Psoas muscle (tissue), 7 donors: ENCODE measurements at regions not wholly inside any gene's neighbourhood (a gene's known extent, or its start where the extent isn't known, plus 50 kb on each side); places are given as distances from the start of the nearest gene placed in this dataset.

Experiments used
- ATAC-seq, 4 donors: fragments of 200-7000 bp; cut with Tn5 transposase; one replicate each; pipeline ENCODE4 v1.9.1; 2020; ENCODE audit warnings: moderate library complexity in 3 of 4, mild to moderate bottlenecking in 2 of 4
- DNase-seq, 2 donors: peaks; one replicate each; pipeline ENCODE4 v3.0.0-alpha.2; 2020
- H3K27ac ChIP-seq: fragments of 200-600 bp; one replicate; pipeline ENCODE4 v1.8.0; 2022
- H3K27me3 ChIP-seq, 3 donors: fragments of 200-600 bp in 1 of 3; one replicate each; pipeline versions ENCODE4 v1.6.1 to v1.8.0; 2013 to 2022; ENCODE audit warnings: low read length in 2 of 3, mild to moderate bottlenecking in 2 of 3, moderate library complexity in 1 of 3; ENCODE audit not compliant: insufficient read depth in 3 of 3
- H3K36me3 ChIP-seq, 2 donors: fragments of 200-600 bp in 1 of 2; one replicate each; pipeline versions ENCODE4 v1.6.1 to v1.8.0; 2013 to 2022; ENCODE audit warnings: low read depth in 1 of 2, mild to moderate bottlenecking in 1 of 2, moderate library complexity in 1 of 2; ENCODE audit not compliant: insufficient read depth in 1 of 2
- H3K4me1 ChIP-seq: fragments of 200-600 bp; one replicate; pipeline ENCODE4 v1.8.0; 2022
- H3K4me3 ChIP-seq: fragments of 200-600 bp; one replicate; pipeline ENCODE4 v1.8.0; 2022; ENCODE audit warnings: mild to moderate bottlenecking
- H3K9me3 ChIP-seq: fragments of 200-600 bp; one replicate; pipeline ENCODE4 v1.8.0; 2022
- CTCF ChIP-seq: fragments of 200-600 bp; IDR thresholded peaks from one replicate; pipeline ENCODE4 v1.8.0; 2022; ENCODE audit warnings: antibody characterized with exemption
- WGBS, 3 donors: extraction: QIAGEN DNeasy Blood & Tissue Kit; methylation state at CpG; one replicate each; pipeline versions ENCODE4 v1.1.6 to v1.1.7; 2013; 5-methylcytosine and 5-hydroxymethylcytosine counted together
- intact Hi-C, 2 donors: fragments of 100-400 bp; cut with DNase I; formaldehyde crosslinking; loops; one replicate each; pipeline versions ENCODE4 v1.11.0 to v1.14.2; 2022
- donor health status: healthy with polysubstance abuse.
- donor health status: DM: no; HTN: no; CAD: no; lungs with moderate emphysema.
- donor health status: Bipolar disorder and iron deficiency.
- donor health status: healthy.
- donor health status: DM: yes; HTN: yes; CAD: no.
- donor health status: DM: no; HTN: no; CAD: no.
- donor health status: DM: yes; HTN: yes; CAD: no.

- Histone ChIP-seq H3K27ac (no peak overlapping the region), H3K4me1 (no peaks in the 10 kb centered on the region), H3K4me3 (no peak overlapping the region), H3K36me3 (no peaks in the 10 kb centered on the region), H3K27me3 (no peaks in the 10 kb centered on the region), H3K9me3 (no peaks in the 10 kb centered on the region)
- ATAC-seq (no peak), DNase-seq (no peak)
- TF ChIP-seq CTCF = no peak
- intact Hi-C loops = no loop called here
- WGBS, 3 donors = 75 to 81% (median 77%) methylated on average over 3 of the region's 3 CpGs
Measured at GRCh38 chr10:47073967-47074366, 162.7 kb downstream of the PTPN20 start.

GRCh38 chr10:47076949-47077361 is 165.7 kb downstream of the PTPN20 start:
- 67 to 74% (median 68%) methylated on average over 8 of the region's 8 CpGs for WGBS, 3 donors
- DNase-seq = no peak
- no peak for TF ChIP-seq CTCF
- no peaks in the 10 kb centered on the region for H3K27me3 ChIP-seq
- intact Hi-C loops = no loop called here
- H3K4me3 ChIP-seq = no peak overlapping the region
- no peak overlapping the region for H3K27ac ChIP-seq
- no peaks in the 10 kb centered on the region for H3K9me3 ChIP-seq
- ATAC-seq = no peak
- no peaks in the 10 kb centered on the region for H3K4me1 ChIP-seq
- H3K36me3 ChIP-seq = no peaks in the 10 kb centered on the region

- Histone ChIP-seq H3K9me3 (no peaks in the 10 kb centered on the region), H3K27ac (no peak overlapping the region), H3K4me1 (no peaks in the 10 kb centered on the region), H3K4me3 (no peak overlapping the region), H3K36me3 (no peaks in the 10 kb centered on the region), H3K27me3 (no peaks in the 10 kb centered on the region)
- DNase-seq (no peak), ATAC-seq (no peak)
- intact Hi-C loops = no loop called here
- 73 to 75% (median 74%) methylated on average over 9 of the region's 9 CpGs for WGBS, 3 donors
- TF ChIP-seq CTCF = no peak
Measured at GRCh38 chr10:47077386-47077785, 166.2 kb downstream of the PTPN20 start.

GRCh38 chr10:47077941-47078340 is 166.7 kb downstream of the PTPN20 start:
- no peak overlapping the region for H3K4me3 ChIP-seq
- no peaks in the 10 kb centered on the region for H3K36me3 ChIP-seq
- TF ChIP-seq CTCF = no peak
- no peak for ATAC-seq
- WGBS, 3 donors = 87 to 93% (median 93%) methylated on average over 8 of the region's 8 CpGs
- H3K4me1 ChIP-seq = no peaks in the 10 kb centered on the region
- no peak overlapping the region for H3K27ac ChIP-seq
- intact Hi-C loops = no loop called here
- H3K9me3 ChIP-seq = no peaks in the 10 kb centered on the region
- no peaks in the 10 kb centered on the region for H3K27me3 ChIP-seq
- no peak for DNase-seq

- 71 to 78% (median 74%) methylated on average over 8 of the region's 8 CpGs for WGBS, 3 donors
- no peak for ATAC-seq
- TF ChIP-seq CTCF = no peak
Measured at GRCh38 chr10:47078393-47079203, 167.4 kb downstream of the PTPN20 start.

More at GRCh38 chr10:47078393-47079203, 167.4 kb downstream of the PTPN20 start:
- Histone ChIP-seq H3K4me1 (no peaks in the 10 kb centered on the region), H3K27me3 (no peaks in the 10 kb centered on the region), H3K27ac (no peak overlapping the region), H3K4me3 (no peak overlapping the region), H3K36me3 (no peaks in the 10 kb centered on the region), H3K9me3 (no peaks in the 10 kb centered on the region)
- intact Hi-C loops = no loop called here
- no peak for DNase-seq
